Osteoblast (primary cell): ENCODE measurements at regions not wholly inside any gene's neighbourhood (a gene's known extent, or its start where the extent isn't known, plus 50 kb on each side); places are given as distances from the start of the nearest gene placed in this dataset.

Experiments
- DNase-seq: peaks from one replicate; pipeline ENCODE4 v3.0.0; 2011; ENCODE audit warnings: low spot score, mixed read lengths; ENCODE audit not compliant: insufficient read length; ENCODE audit errors: missing footprints
- H2AFZ ChIP-seq: 2 replicates; pipeline ENCODE4 v1.6.0; 2011; ENCODE audit warnings: mild to moderate bottlenecking, low read length
- H3K27ac ChIP-seq: 2 replicates; pipeline ENCODE4 v1.5.1; 2011; ENCODE audit warnings: mild to moderate bottlenecking, low read depth, low read length, moderate library complexity
- H3K27me3 ChIP-seq: 2 replicates; pipeline ENCODE4 v1.6.0; 2012; ENCODE audit warnings: mild to moderate bottlenecking, control low read depth, inconsistent platforms, low read length, moderate library complexity; ENCODE audit not compliant: insufficient read depth
- H3K36me3 ChIP-seq: 2 replicates; pipeline ENCODE4 v1.5.1; 2011; ENCODE audit warnings: mild to moderate bottlenecking, low read length, control low read depth, moderate library complexity; ENCODE audit not compliant: insufficient read depth
- H3K4me1 ChIP-seq: 2 replicates; pipeline ENCODE4 v1.5.1; 2011; ENCODE audit warnings: mild to moderate bottlenecking, low read length, control low read depth, moderate library complexity; ENCODE audit not compliant: insufficient read depth
- H3K4me2 ChIP-seq: 2 replicates; pipeline ENCODE4 v1.6.0; 2011; ENCODE audit warnings: mild to moderate bottlenecking, low read length; ENCODE audit not compliant: insufficient read depth
- H3K4me3 ChIP-seq: fragments of 200-600 bp; sonication (generic); 3 replicates; pipeline ENCODE4 v1.5.1; 2012; ENCODE audit warnings: mild to moderate bottlenecking, low read length, inconsistent platforms; ENCODE audit not compliant: insufficient read depth
- H3K79me2 ChIP-seq: 2 replicates; pipeline ENCODE4 v1.6.0; 2012; ENCODE audit warnings: mild to moderate bottlenecking, low read length, control low read depth, inconsistent platforms; ENCODE audit not compliant: insufficient read depth
- H3K9me3 ChIP-seq: 2 replicates; pipeline ENCODE4 v1.5.1; 2011; ENCODE audit warnings: low read depth, low read length, control low read depth
- H4K20me1 ChIP-seq: 2 replicates; pipeline ENCODE4 v1.6.0; 2012; ENCODE audit warnings: mild to moderate bottlenecking, low read length, control low read depth; ENCODE audit not compliant: insufficient read depth
- CTCF ChIP-seq: IDR thresholded peaks from 2 replicates; pipeline ENCODE4 v1.5.1; 2011; ENCODE audit warnings: mild to moderate bottlenecking, low read depth, low read length, moderate library complexity; ENCODE audit errors: extremely low read depth

GRCh38 chr5:101370181-101370580, 467.1 kb upstream of the ST8SIA4 start:
- H2AFZ ChIP-seq, result peak overlapping the region; percentile 55
- H4K20me1 ChIP-seq, result no peaks in the 10 kb centered on the region
- H3K4me3 ChIP-seq, result peak overlapping the region; percentile 53
- no peaks in the 10 kb centered on the region for H3K27me3 ChIP-seq
- H3K4me1 ChIP-seq, result no peaks in the 10 kb centered on the region
- H3K79me2 ChIP-seq, result no peaks in the 10 kb centered on the region
- no peak for DNase-seq
- H3K4me2 ChIP-seq, result peak overlapping the region; percentile 62
- H3K27ac ChIP-seq, result no peak overlapping the region
- H3K36me3 ChIP-seq, result no peaks in the 10 kb centered on the region
- H3K9me3 ChIP-seq, result no peaks in the 10 kb centered on the region
- TF ChIP-seq CTCF, result no peak

GRCh38 chr5:101364469-101364868, 461.4 kb upstream of the ST8SIA4 start:
- no peaks in the 10 kb centered on the region for H3K36me3 ChIP-seq
- no peak overlapping the region for H3K4me2 ChIP-seq
- DNase-seq, result no peak

GRCh38 chr5:101362067-101362466, 459.0 kb upstream of the ST8SIA4 start:
- Histone ChIP-seq H3K79me2 (no peaks in the 10 kb centered on the region), H2AFZ (no peak overlapping the region), H3K27ac (no peak overlapping the region), H3K36me3 (no peaks in the 10 kb centered on the region), H4K20me1 (no peaks in the 10 kb centered on the region), H3K4me1 (no peaks in the 10 kb centered on the region), H3K9me3 (no peaks in the 10 kb centered on the region), H3K4me3 (no peak overlapping the region), H3K4me2 (no peak overlapping the region), H3K27me3 (no peaks in the 10 kb centered on the region)
- TF ChIP-seq CTCF, result no peak
- DNase-seq, result no peak

More at GRCh38 chr5:101364469-101364868, 461.4 kb upstream of the ST8SIA4 start:
- no peak for TF ChIP-seq CTCF
- Histone ChIP-seq H3K4me3 (no peak overlapping the region), H3K79me2 (no peaks in the 10 kb centered on the region), H2AFZ (no peak overlapping the region), H3K27me3 (no peaks in the 10 kb centered on the region), H3K9me3 (no peaks in the 10 kb centered on the region), H3K4me1 (no peaks in the 10 kb centered on the region), H3K27ac (no peak overlapping the region), H4K20me1 (no peaks in the 10 kb centered on the region)

GRCh38 chr5:101346906-101347305, 443.8 kb upstream of the ST8SIA4 start:
- Histone ChIP-seq H3K27me3 (no peaks in the 10 kb centered on the region), H3K4me2 (no peak overlapping the region), H3K36me3 (no peaks in the 10 kb centered on the region), H3K9me3 (no peaks in the 10 kb centered on the region), H2AFZ (no peak overlapping the region), H4K20me1 (no peaks in the 10 kb centered on the region), H3K79me2 (no peaks in the 10 kb centered on the region), H3K4me3 (no peak overlapping the region), H3K27ac (no peak overlapping the region), H3K4me1 (no peaks in the 10 kb centered on the region)
- DNase-seq, result no peak
- TF ChIP-seq CTCF, result no peak
